Heart left ventricle (tissue), 16 donors: ENCODE measurements at regions not wholly inside any gene's neighbourhood (a gene's known extent, or its start where the extent isn't known, plus 50 kb on each side); places are given as distances from the start of the nearest gene placed in this dataset.

ENCODE experiments used
- ATAC-seq, 4 donors: fragments of 200-7000 bp; cut with Tn5 transposase; one replicate each; pipeline ENCODE4 v1.9.1; 2020 to 2022; ENCODE audit warnings: moderate library complexity in 4 of 4, mild to moderate bottlenecking in 3 of 4, moderate number of reproducible peaks in 1 of 4
- DNase-seq, 5 donors: peaks; one replicate each; pipeline ENCODE4 v3.0.0-alpha.2; 2020
- H3K27ac ChIP-seq, 12 donors: fragments of 200-600 bp; sonication (generic) in 4 of 12; one replicate each; pipeline versions ENCODE4 v1.5.0 to v1.8.0; 2016 to 2022; ENCODE audit warnings: mild to moderate bottlenecking in 2 of 12
- H3K27me3 ChIP-seq, 9 donors: fragments of 200-600 bp; sonication (generic) in 2 of 9; one replicate each; pipeline versions ENCODE4 v1.5.1 to v1.8.0; 2016 to 2022; ENCODE audit warnings: mild to moderate bottlenecking in 3 of 9
- H3K36me3 ChIP-seq, 9 donors: fragments of 200-600 bp; sonication (generic) in 2 of 9; one replicate each; pipeline versions ENCODE4 v1.5.0 to v1.8.0; 2018 to 2022; ENCODE audit warnings: mild to moderate bottlenecking in 2 of 9
- H3K4me1 ChIP-seq, 12 donors: fragments of 200-600 bp; sonication (generic) in 4 of 12; one replicate each; pipeline versions ENCODE4 v1.5.0 to v1.8.0; 2016 to 2022; ENCODE audit warnings: mild to moderate bottlenecking in 3 of 12
- H3K4me3 ChIP-seq, 12 donors: fragments of 200-600 bp; sonication (generic) in 4 of 12; one replicate each; pipeline versions ENCODE4 v1.5.0 to v1.8.0; 2017 to 2022; ENCODE audit warnings: mild to moderate bottlenecking in 9 of 12, moderate library complexity in 4 of 12
- H3K9me3 ChIP-seq, 12 donors: fragments of 200-600 bp; sonication (generic) in 4 of 12; one replicate each; pipeline versions ENCODE4 v1.5.0 to v1.8.0; 2016 to 2022; ENCODE audit warnings: mild to moderate bottlenecking in 1 of 12
- POLR2A ChIP-seq, 2 donors: fragments of 450-650 bp; IDR thresholded peaks; one replicate each; pipeline ENCODE4 v1.6.1; 2017; ENCODE audit warnings: antibody characterized with exemption in 2 of 2, mild to moderate bottlenecking in 2 of 2, moderate library complexity in 2 of 2
- WGBS, 4 donors: extraction: QIAGEN DNeasy Blood & Tissue Kit in 2 of 4; methylation state at CpG; one replicate each; pipeline versions ENCODE4 v1.1.5 to v1.1.7; 2013 to 2018; 5-methylcytosine and 5-hydroxymethylcytosine counted together
- intact Hi-C, 10 donors: fragments of 100-400 bp; cut with DNase I; formaldehyde crosslinking; loops; one replicate each; pipeline versions ENCODE4 v1.11.1 to v1.14.2; 2022
- TF ChIP-seq, protein P1 (sequence below), 12 donors: fragments of 200-600 bp; sonication (generic) in 4 of 12; IDR thresholded peaks; one replicate each; pipeline versions ENCODE4 v1.5.0 to v1.8.0; 2018 to 2022; ENCODE audit warnings: antibody characterized with exemption in 12 of 12, mild to moderate bottlenecking in 5 of 12
- donor health status: ischemic (EF 13 %, LVEDD 7.1; RV severe dilation, severe dysfunction).
- donor health status: healthy with polysubstance abuse.
- donor health status: DM: no; HTN: yes; CAD: no.
- donor health status: DM: no; HTN: no; CAD: no.
- donor health status: ischemic (EF 25% LVEDD 6.9; RV normal size, moderate dysfunction).
- donor health status: ischemic (EF 25% LVEDD 5.7; RV mildly dilated, moderate dysfunction).
- donor health status: healthy.
- donor health status: DM: yes; HTN: yes; CAD: no.
- donor health status: ischemic (EF 35%, LVEDD 5.7; RV mildly dilated, moderate dysfunction).
- donor health status: nonischemic (EF 11% LVEDD 7.7; RV severe dilation, severe dysfunction).
- donor health status: DM: yes; HTN: yes; CAD: no.
- donor health status: PGD.
- donor health status: ischemic (EF 29% LVEDD 5.4; RV normal size, mild dysfunction).
- donor health status: nonischemic (EF 23%, LVEDD 6.1; RV moderate dilation, normal function).

GRCh38 chr6:145469021-145469420 is 266.3 kb downstream of the EPM2A start:
- H3K4me3 ChIP-seq, result no peak overlapping the region
- intact Hi-C loops, result no loop called here
- H3K36me3 ChIP-seq, result no peaks in the 10 kb centered on the region
- ATAC-seq (no peak), DNase-seq (no peak)
- no peak for TF ChIP-seq POLR2A (IDR thresholded peaks at IDR 0.05)
- TF ChIP-seq, protein P1, sequence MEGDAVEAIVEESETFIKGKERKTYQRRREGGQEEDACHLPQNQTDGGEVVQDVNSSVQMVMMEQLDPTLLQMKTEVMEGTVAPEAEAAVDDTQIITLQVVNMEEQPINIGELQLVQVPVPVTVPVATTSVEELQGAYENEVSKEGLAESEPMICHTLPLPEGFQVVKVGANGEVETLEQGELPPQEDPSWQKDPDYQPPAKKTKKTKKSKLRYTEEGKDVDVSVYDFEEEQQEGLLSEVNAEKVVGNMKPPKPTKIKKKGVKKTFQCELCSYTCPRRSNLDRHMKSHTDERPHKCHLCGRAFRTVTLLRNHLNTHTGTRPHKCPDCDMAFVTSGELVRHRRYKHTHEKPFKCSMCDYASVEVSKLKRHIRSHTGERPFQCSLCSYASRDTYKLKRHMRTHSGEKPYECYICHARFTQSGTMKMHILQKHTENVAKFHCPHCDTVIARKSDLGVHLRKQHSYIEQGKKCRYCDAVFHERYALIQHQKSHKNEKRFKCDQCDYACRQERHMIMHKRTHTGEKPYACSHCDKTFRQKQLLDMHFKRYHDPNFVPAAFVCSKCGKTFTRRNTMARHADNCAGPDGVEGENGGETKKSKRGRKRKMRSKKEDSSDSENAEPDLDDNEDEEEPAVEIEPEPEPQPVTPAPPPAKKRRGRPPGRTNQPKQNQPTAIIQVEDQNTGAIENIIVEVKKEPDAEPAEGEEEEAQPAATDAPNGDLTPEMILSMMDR (IDR thresholded peaks at IDR 0.05), result no peak
- no peaks in the 10 kb centered on the region for H3K4me1 ChIP-seq
- H3K27me3 ChIP-seq, result no peaks in the 10 kb centered on the region
- peaks cover 0 to 19% (median 9%) of the 10 kb centered on the region in 12 donors for H3K9me3 ChIP-seq
- H3K27ac ChIP-seq, result no peak overlapping the region

- WGBS, 4 donors, result 51 to 57% (median 54%) methylated on average over 1 of the region's 1 CpG
- no peak for TF ChIP-seq POLR2A (IDR thresholded peaks at IDR 0.05)
- TF ChIP-seq, protein P1 (IDR thresholded peaks at IDR 0.05), result no peak
- no peaks in the 10 kb centered on the region for H3K36me3 ChIP-seq
- H3K4me3 ChIP-seq, result no peak overlapping the region
- H3K27ac ChIP-seq, result no peak overlapping the region
- H3K27me3 ChIP-seq, result no peaks in the 10 kb centered on the region
- H3K4me1 ChIP-seq, result no peaks in the 10 kb centered on the region
- ATAC-seq, result no peak
- intact Hi-C loops, result no loop called here
- H3K9me3 ChIP-seq, result peaks cover 0 to 77% (median 44%) of the 10 kb centered on the region in 12 donors
- no peak for DNase-seq
These were observed 259.4 kb downstream of the EPM2A start for GRCh38 chr6:145475794-145476396.

DNA sequence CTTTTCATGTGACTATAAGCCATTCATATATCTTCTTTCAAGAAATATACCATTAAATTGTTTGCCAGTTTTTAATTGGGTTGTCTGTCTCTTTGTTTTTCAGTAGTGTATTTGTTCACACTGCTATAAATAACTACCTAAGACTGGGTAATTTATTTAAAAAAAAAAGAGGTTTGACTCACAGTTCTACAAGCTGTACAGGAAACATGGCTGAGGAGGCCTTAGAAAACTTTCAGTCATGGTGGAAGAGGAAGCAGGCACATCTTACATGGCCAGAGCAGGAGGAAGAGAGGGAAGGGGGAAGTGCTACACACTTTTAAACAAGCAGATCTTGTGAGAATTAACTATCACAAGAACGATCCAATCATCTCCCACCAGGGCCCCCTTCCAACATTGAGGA is 255.3 kb downstream of the EPM2A start:
- ATAC-seq, result no peak
- TF ChIP-seq, protein P1 (IDR thresholded peaks at IDR 0.05), result no peak
- TF ChIP-seq POLR2A (IDR thresholded peaks at IDR 0.05), result no peak
- H3K9me3 ChIP-seq, result peaks cover 0 to 50% (median 29%) of the 10 kb centered on the region in 12 donors
- no peaks in the 10 kb centered on the region for H3K4me1 ChIP-seq
- no peaks in the 10 kb centered on the region for H3K27me3 ChIP-seq
- WGBS, 4 donors, result 74 to 97% (median 85%) methylated on average over 1 of the region's 1 CpG
- no peak overlapping the region for H3K4me3 ChIP-seq
- DNase-seq, result no peak
- no peaks in the 10 kb centered on the region for H3K36me3 ChIP-seq
- no peak overlapping the region for H3K27ac ChIP-seq
- intact Hi-C loops, result no loop called here

- TF ChIP-seq, protein P1 (IDR thresholded peaks at IDR 0.05), result no peak
- TF ChIP-seq POLR2A (IDR thresholded peaks at IDR 0.05), result no peak
- Histone ChIP-seq H3K27me3 (no peaks in the 10 kb centered on the region), H3K4me1 (no peaks in the 10 kb centered on the region), H3K4me3 (no peak overlapping the region), H3K36me3 (no peaks in the 10 kb centered on the region), H3K9me3 (peaks cover 0 to 16% (median 5%) of the 10 kb centered on the region in 12 donors), H3K27ac (no peak overlapping the region)
- ATAC-seq, result no peak
- intact Hi-C loops, result no loop called here
- WGBS, 4 donors, result 45 to 54% (median 50%) methylated on average over 1 of the region's 1 CpG
- no peak for DNase-seq
These were observed 251.9 kb downstream of the EPM2A start for GRCh38 chr6:145483191-145483996.
